Endothelial cell of umbilical vein (primary cell): ENCODE measurements at regions not wholly inside any gene's neighbourhood (a gene's known extent, or its start where the extent isn't known, plus 50 kb on each side); places are given as distances from the start of the nearest gene placed in this dataset.

ENCODE experiments used
- BruUV-seq: library from RNA; stranded (reverse); fragments of 400-500 nt; replicated peaks from 2 replicates; lab custom pipeline; 2021; lab: Mats Ljungman, UMichigan
- CTCF ChIA-PET: fragments of 300-600, 350-600 bp; sonication (Branson Sonifier 250); formaldehyde crosslinking; loops from one replicate; lab custom pipeline; 2021; ENCODE audit warnings: antibody characterized with exemption, inconsistent platforms; lab: Charles Lee
- POLR2A ChIA-PET: fragments of 300-600, 350-600 bp; sonication (Branson Sonifier 250); formaldehyde crosslinking; loops from one replicate; lab custom pipeline; 2021; ENCODE audit warnings: antibody characterized with exemption, inconsistent platforms; lab: Charles Lee
- DNase-seq: peaks from one replicate; pipeline ENCODE4 v3.0.0-alpha.2; 2011; ENCODE audit warnings: low read depth, low spot score
- FAIRE-seq: peaks from 2 replicates; lab custom pipeline; 2011; peaks lifted over from hg19 to GRCh38; lab: Jason Lieb, UNC
- H2AFZ ChIP-seq: 2 replicates; pipeline ENCODE4 v1.6.0; 2012; ENCODE audit warnings: low read depth, low read length, control low read depth, inconsistent platforms
- H3K27ac ChIP-seq: 2 replicates; pipeline ENCODE4 v1.5.1; 2011; ENCODE audit warnings: low read depth, mild to moderate bottlenecking, control low read depth, low read length, moderate library complexity; ENCODE audit not compliant: insufficient read depth
- H3K27me3 ChIP-seq, 2 experiments: 2 replicates each; pipeline versions ENCODE4 v1.6.0 to v1.6.1; 2011; ENCODE audit warnings: low read length in 2 of 2, mixed read lengths in 1 of 2; ENCODE audit not compliant: control insufficient read depth in 2 of 2, insufficient read depth in 2 of 2
- H3K36me3 ChIP-seq, 2 experiments: 2 replicates in 1 of 2; 3 replicates in 1 of 2; pipeline ENCODE4 v1.5.1; 2011; ENCODE audit warnings: low read length in 2 of 2, mild to moderate bottlenecking in 1 of 2, moderate library complexity in 1 of 2; ENCODE audit not compliant: control insufficient read depth in 2 of 2, insufficient read depth in 2 of 2; ENCODE audit errors: extremely low read depth in 1 of 2
- H3K4me1 ChIP-seq: 3 replicates; pipeline ENCODE4 v1.5.1; 2011; ENCODE audit warnings: mild to moderate bottlenecking, low read length; ENCODE audit not compliant: control insufficient read depth, insufficient read depth; ENCODE audit errors: extremely low read depth
- H3K4me2 ChIP-seq: 2 replicates; pipeline ENCODE4 v1.6.1; 2011; ENCODE audit warnings: low read length, control low read depth, mixed read lengths; ENCODE audit not compliant: insufficient read depth
- H3K4me3 ChIP-seq, 3 experiments: fragments of 200-600 bp in 1 of 3; sonication (generic), shearing (Covaris generic) in 1 of 3; replicated peaks in 1 of 3; 2 replicates each; pipeline ENCODE4 v1.5.1; 2011 to 2016; ENCODE audit warnings: control low read depth in 3 of 3, low read length in 3 of 3, mild to moderate bottlenecking in 2 of 3, inconsistent platforms in 1 of 3, low read depth in 1 of 3, moderate library complexity in 1 of 3; ENCODE audit not compliant: insufficient read depth in 1 of 3
- H3K79me2 ChIP-seq: 2 replicates; pipeline ENCODE4 v1.6.0; 2012; ENCODE audit warnings: low read length, inconsistent platforms; ENCODE audit not compliant: control insufficient read depth, insufficient read depth
- H3K9ac ChIP-seq: replicated peaks from 2 replicates; pipeline ENCODE3; 2011; ENCODE audit warnings: low read length, control low read depth; ENCODE audit not compliant: insufficient read depth; ENCODE audit errors: extremely low read depth
- H3K9me1 ChIP-seq: replicated peaks from 3 replicates; pipeline ENCODE4 v1.6.0; 2011; ENCODE audit warnings: mild to moderate bottlenecking, low read length; ENCODE audit not compliant: control insufficient read depth, insufficient read depth; ENCODE audit errors: extremely low read depth
- H3K9me3 ChIP-seq: replicated peaks from 2 replicates; pipeline ENCODE4 v1.5.1; 2012; ENCODE audit warnings: low read length, inconsistent platforms; ENCODE audit not compliant: control insufficient read depth, insufficient read depth
- H4K20me1 ChIP-seq: replicated peaks from 2 replicates; pipeline ENCODE3; 2011; ENCODE audit warnings: mild to moderate bottlenecking, low read length; ENCODE audit not compliant: control insufficient read depth, insufficient read depth; ENCODE audit errors: extremely low read depth
- EZH2 ChIP-seq: IDR thresholded peaks from 2 replicates; pipeline ENCODE4 v1.6.1; 2012; ENCODE audit warnings: borderline replicate concordance, low read depth, mild to moderate bottlenecking, moderate library complexity, low read length, inconsistent platforms; ENCODE audit not compliant: severe bottlenecking
- FOS ChIP-seq: IDR thresholded peaks from 2 replicates; pipeline ENCODE4 v1.6.1; 2011; ENCODE audit warnings: mild to moderate bottlenecking, low read length, moderate library complexity, borderline replicate concordance; ENCODE audit not compliant: insufficient read depth
- GATA2 ChIP-seq: IDR thresholded peaks from 2 replicates; pipeline ENCODE4 v1.7.0; 2011; ENCODE audit warnings: low read depth, mild to moderate bottlenecking, moderate library complexity, mixed read lengths, low read length; ENCODE audit not compliant: insufficient read length, insufficient read depth
- JUN ChIP-seq: IDR thresholded peaks from 2 replicates; pipeline ENCODE4 v1.6.1; 2011; ENCODE audit warnings: borderline replicate concordance, low read depth; ENCODE audit not compliant: insufficient read length, insufficient read depth
- MYC ChIP-seq: IDR thresholded peaks from one replicate; pipeline ENCODE4 v1.6.1; 2011; ENCODE audit warnings: mild to moderate bottlenecking, low read depth, low read length
- POLR2A ChIP-seq: IDR thresholded peaks from 2 replicates; pipeline ENCODE4 v1.6.1; 2012; ENCODE audit warnings: low read depth, mild to moderate bottlenecking, control low read depth, low read length
- POLR2AphosphoS5 ChIP-seq: IDR thresholded peaks from 2 replicates; pipeline ENCODE4 v1.6.1; 2012; ENCODE audit warnings: low read depth, mild to moderate bottlenecking, control low read depth, low read length, moderate library complexity; ENCODE audit not compliant: insufficient read depth
- dilution Hi-C: fragments of 300-500 bp; cut with MboI; formaldehyde crosslinking; loops from one replicate; pipeline ENCODE4 v1.15.0; 2019; ENCODE audit warnings: low sequenced_read_pairs; ENCODE audit not compliant: extremely low pct_ligation_motif_present
- intact Hi-C: fragments of 100-400 bp; cut with micrococcal nuclease; formaldehyde crosslinking; loops from one replicate; pipeline ENCODE4 v1.10.0; 2022
- TF ChIP-seq, protein P1 (sequence below), 2 donors: IDR thresholded peaks; 1 replicate in 1 of 2; 2 replicates in 1 of 2; pipeline ENCODE4 v1.5.1; 2011; ENCODE audit warnings: low read length in 2 of 2, mild to moderate bottlenecking in 2 of 2, moderate library complexity in 2 of 2, control low read depth in 1 of 2, inconsistent platforms in 1 of 2, low read depth in 1 of 2; ENCODE audit not compliant: insufficient read depth in 1 of 2; ENCODE audit errors: extremely low read depth in 1 of 2
- TF ChIP-seq, protein P2 (sequence below): IDR thresholded peaks from 2 replicates; pipeline ENCODE4 v1.6.1; 2011; ENCODE audit not compliant: insufficient read depth, insufficient read length

DNA sequence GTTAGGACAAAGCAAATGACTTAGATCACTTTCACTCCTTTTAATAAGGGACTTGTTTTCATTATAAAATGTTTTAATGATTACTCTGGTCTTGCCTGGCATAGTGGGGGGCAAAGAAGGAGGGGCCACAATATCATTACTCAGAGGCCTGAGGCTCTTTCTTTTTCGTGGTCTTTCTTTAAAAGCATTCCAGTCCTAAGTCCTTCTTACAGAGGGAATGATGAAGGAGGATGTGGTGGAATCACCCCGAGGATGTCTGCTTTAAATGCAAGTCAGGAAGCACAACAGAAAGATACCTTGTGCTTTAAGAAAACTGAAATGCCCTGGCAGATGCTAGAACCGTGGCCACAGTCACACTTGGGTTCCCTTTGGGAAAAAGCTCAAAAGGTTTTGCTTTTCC, 379.1 kb downstream of the INHBA start:
- Histone ChIP-seq H3K9ac (no peak overlapping the region), H3K9me1 (no peaks in the 10 kb centered on the region), H3K27ac (no peak overlapping the region), H3K36me3 (no peaks in the 10 kb centered on the region), H3K9me3 (no peaks in the 10 kb centered on the region), H4K20me1 (no peaks in the 10 kb centered on the region), H3K4me3 (no peak overlapping the region), H3K4me1 (no peaks in the 10 kb centered on the region), H3K4me2 (no peak overlapping the region), H3K79me2 (no peaks in the 10 kb centered on the region), H3K27me3 (no peaks in the 10 kb centered on the region), H2AFZ (no peak overlapping the region)
- TF ChIP-seq POLR2AphosphoS5 (no peak), MYC (no peak), GATA2 (no peak), JUN (no peak), EZH2 (no peak), POLR2A (no peak), FOS (no peak)
- TF ChIP-seq, protein P1, sequence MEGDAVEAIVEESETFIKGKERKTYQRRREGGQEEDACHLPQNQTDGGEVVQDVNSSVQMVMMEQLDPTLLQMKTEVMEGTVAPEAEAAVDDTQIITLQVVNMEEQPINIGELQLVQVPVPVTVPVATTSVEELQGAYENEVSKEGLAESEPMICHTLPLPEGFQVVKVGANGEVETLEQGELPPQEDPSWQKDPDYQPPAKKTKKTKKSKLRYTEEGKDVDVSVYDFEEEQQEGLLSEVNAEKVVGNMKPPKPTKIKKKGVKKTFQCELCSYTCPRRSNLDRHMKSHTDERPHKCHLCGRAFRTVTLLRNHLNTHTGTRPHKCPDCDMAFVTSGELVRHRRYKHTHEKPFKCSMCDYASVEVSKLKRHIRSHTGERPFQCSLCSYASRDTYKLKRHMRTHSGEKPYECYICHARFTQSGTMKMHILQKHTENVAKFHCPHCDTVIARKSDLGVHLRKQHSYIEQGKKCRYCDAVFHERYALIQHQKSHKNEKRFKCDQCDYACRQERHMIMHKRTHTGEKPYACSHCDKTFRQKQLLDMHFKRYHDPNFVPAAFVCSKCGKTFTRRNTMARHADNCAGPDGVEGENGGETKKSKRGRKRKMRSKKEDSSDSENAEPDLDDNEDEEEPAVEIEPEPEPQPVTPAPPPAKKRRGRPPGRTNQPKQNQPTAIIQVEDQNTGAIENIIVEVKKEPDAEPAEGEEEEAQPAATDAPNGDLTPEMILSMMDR (IDR thresholded peaks at IDR 0.05; ENCODE audit: extremely low read depth in 1 of 2, insufficient read depth in 1 of 2, low read depth in 1 of 2, low read length in 2 of 2): no peak
- TF ChIP-seq, protein P2, sequence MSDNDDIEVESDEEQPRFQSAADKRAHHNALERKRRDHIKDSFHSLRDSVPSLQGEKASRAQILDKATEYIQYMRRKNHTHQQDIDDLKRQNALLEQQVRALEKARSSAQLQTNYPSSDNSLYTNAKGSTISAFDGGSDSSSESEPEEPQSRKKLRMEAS: no peak
- no peak for FAIRE-seq
- dilution Hi-C loops: no loop called here
- CTCF ChIA-PET: no interaction called here
- no peak for DNase-seq
- POLR2A ChIA-PET: no interaction called here
- no TSS peak for BruUV-seq
- intact Hi-C loops: loop anchor here (10.0 kb wide), 1 partner anchor 319 kb away; no protein-coding TSS in a partner anchor
